C4-2B (cell line): ENCODE measurements at regions not wholly inside any gene's neighbourhood (a gene's known extent, or its start where the extent isn't known, plus 50 kb on each side); places are given as distances from the start of the nearest gene placed in this dataset.

Experiments
- ZFX ChIP-seq: fragments of 450-650 bp; IDR thresholded peaks from 2 replicates; pipeline ENCODE4 v1.6.1; 2017
- TF ChIP-seq, protein P1 (sequence below): fragments of 450-650 bp; conservative IDR thresholded peaks from 2 replicates; pipeline ENCODE4 v1.5.1; 2017; ENCODE audit warnings: mild to moderate bottlenecking

GRCh38 chr2:129699781-129700573 lies 279.5 kb upstream of the RAB6C start:
- TF ChIP-seq, protein P1, sequence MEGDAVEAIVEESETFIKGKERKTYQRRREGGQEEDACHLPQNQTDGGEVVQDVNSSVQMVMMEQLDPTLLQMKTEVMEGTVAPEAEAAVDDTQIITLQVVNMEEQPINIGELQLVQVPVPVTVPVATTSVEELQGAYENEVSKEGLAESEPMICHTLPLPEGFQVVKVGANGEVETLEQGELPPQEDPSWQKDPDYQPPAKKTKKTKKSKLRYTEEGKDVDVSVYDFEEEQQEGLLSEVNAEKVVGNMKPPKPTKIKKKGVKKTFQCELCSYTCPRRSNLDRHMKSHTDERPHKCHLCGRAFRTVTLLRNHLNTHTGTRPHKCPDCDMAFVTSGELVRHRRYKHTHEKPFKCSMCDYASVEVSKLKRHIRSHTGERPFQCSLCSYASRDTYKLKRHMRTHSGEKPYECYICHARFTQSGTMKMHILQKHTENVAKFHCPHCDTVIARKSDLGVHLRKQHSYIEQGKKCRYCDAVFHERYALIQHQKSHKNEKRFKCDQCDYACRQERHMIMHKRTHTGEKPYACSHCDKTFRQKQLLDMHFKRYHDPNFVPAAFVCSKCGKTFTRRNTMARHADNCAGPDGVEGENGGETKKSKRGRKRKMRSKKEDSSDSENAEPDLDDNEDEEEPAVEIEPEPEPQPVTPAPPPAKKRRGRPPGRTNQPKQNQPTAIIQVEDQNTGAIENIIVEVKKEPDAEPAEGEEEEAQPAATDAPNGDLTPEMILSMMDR: no peak
- TF ChIP-seq ZFX: no peak
